Skin of body (tissue), 1 donor: ENCODE measurements at regions not wholly inside any gene's neighbourhood (a gene's known extent, or its start where the extent isn't known, plus 50 kb on each side); places are given as distances from the start of the nearest gene placed in this dataset.
"Not testable (repeated sequence)": the region's sequence is repeated elsewhere in the genome, so short reads cannot be mapped to it uniquely, and the experiment has no call there.

ENCODE experiments used
- DNase-seq: peaks from one replicate; lab custom pipeline; 2025; lab: John Stamatoyannopoulos, UW

DNA sequence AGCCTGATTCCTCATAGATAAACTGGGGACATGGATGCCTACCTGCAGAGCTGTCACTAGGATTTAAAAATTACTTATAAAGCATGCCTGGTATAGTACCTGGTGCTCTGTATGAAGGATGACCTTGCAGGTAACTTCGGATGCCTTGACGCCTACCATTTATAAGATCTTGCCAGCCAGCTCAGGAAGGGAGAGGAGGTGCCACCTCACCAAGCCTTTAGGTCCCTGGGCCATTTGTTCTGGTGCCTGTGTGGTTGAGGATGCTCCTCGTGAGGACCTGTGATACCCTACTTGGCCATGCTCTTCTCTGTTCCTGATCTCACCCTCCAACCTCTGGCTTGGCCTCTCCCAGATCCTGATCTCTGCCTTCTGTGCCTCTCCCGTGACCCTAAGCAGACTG, 85.2 kb downstream of the FDX1 start:
- no peak for DNase-seq

DNA sequence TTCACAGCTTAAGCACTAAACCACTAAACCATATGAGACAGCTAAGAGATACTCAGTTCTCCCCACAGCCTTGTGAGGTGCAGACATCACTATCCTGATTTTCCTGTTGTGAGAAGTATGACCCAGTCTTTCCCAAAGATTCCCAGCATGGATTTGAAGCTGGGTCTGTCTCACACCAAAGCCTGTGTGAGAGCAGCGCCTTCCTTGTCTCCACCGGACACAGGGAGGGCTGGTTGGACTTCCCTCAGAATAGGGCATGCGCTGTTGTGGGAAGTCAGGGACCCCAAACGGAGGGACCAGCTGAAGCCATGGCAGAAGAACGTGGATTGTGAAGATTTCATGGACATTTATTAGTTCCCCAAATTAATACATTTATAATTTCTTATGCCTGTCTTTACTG, 87.6 kb downstream of the FDX1 start:
- DNase-seq = not testable (repeated sequence)

DNA sequence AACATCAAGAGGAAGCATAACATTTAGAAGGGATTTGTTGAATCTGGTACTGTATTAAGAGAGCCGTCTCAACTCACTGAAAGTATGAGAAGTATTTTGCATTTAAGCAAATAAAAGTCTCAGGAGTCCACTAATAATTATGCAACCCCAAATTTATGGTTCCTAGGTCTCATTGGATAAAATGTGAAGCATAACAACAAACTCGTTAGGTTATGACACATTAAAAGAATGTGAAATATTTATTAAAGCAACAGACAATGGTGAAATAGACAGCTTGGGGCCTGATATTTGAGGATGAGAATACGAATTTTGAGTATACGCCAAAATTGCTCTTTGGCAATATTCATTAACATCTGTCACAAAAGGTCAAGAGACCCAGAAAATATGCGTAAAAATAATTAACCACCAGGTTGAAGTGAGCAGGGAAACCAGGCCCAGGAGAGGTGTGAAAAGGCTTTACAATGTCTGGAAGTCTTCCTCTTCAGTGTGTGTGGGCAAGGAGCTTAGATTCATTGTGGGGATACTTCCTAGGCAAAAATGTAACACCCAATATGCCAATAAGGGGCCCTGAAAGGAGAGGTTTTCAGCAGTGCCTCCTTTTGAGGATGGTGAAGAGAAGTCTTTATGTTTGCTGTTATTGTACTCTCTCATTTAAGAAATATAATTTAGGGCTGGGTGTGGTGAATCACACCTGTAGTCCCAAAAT, 89.2 kb downstream of the FDX1 start:
- peak; percentile 49 for DNase-seq

DNA sequence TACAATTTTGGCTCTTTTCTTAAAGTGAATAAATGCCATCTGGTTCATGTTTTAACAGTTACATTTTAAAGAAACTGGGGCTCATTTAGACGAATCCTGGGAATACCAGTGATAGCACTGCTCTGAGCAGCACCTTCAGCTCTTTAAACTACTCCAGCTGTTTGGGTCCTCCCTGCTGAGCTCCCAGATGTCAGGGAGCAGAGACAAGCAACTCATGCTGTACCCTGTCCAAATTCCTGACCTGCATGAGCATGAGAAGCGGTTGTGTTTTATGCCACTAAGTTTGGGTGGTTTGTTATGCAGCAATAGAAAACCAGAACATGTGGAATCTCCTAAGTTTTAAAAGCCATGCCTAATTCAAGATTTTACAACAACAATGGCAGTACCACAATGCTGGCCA, 90.0 kb downstream of the FDX1 start:
- no peak for DNase-seq

DNA sequence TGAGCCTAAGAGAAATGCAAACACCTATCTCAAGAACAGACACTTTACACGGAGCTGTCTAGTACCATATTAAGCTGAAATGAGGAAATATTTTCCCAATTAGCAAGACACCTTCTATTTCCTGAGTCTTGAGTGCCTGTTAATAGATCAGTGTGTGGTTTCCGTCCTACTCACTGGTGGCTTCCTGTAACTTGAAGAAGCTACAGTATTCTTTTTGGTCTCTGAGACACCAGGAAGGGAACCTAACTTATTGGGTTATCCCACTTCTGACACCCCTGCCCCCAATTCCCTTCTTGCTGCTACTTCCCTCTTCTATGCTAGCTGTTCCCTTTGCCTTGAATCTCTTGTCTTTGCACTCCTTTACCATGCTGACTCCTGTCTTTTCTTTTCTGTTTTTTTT, 92.7 kb downstream of the FDX1 start:
- no peak for DNase-seq

DNA sequence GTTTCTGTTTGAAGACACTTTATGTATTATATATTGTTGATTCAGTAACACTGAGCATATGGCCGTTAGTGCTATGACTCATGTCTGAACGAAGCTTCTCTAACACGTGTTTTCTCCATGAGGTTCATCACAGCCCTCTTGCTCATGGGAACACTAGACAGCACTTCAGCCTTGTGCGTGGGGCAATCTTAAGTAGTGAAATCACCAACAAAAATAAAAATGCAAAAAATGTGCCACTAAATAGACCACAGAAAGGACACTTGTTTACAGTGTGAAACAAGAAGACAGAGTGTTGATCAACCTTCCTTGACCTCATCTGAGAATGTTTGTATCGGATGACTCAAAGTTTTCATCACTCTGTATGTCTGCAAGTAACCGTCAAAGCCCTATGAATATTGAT, 94.5 kb downstream of the FDX1 start:
- peak; percentile 53 for DNase-seq

DNA sequence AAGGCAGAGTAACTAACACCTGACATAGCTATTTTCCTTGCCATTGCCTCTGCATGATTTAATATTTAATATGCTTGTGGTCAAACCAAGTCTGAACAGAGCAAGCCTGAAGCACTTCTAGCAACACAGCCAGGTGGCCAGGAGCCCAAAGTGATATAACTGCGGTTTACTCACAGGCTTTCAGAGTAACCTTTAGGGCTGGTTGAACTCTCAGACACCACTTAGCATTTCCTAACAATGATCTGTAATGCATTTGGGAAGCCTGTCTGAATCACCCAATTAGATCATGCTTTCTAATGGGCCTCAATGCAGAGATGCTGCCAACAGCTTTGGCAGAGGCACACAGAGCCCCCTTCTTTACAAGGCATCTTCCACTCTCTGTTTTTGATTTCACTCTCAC, 96.1 kb downstream of the FDX1 start:
- DNase-seq = peak; percentile 41

DNA sequence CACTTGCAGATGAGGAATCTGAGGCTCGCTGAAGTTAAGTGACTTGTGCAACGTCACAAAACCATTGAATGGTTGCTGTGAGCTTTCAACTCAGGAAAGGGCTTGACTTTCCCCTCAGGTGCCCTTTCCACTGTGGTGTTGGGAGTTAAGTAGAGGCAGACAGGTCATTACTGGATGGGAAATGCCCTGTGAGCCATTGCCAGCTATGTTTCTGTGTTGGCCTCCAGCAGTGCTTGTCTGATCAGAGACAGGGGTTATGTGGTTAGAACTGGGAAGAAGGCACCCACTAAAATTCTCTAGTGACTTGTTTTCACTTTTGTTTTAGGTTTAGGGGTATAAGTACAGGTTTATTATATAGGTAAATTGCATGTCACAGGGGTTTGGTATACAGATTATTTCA, 96.6 kb downstream of the FDX1 start:
- no peak for DNase-seq
